PC-9 (cell line): ENCODE measurements at regions not wholly inside any gene's neighbourhood (a gene's known extent, or its start where the extent isn't known, plus 50 kb on each side); places are given as distances from the start of the nearest gene placed in this dataset.

Experiments used
- CTCF ChIP-seq: fragments of 200-600 bp; sonication (generic); conservative IDR thresholded peaks from 2 replicates; pipeline ENCODE4 v1.6.1; 2017; ENCODE audit warnings: mixed run types, antibody characterized with exemption, mild to moderate bottlenecking, moderate library complexity
- EZH2 ChIP-seq: fragments of 200-600 bp; sonication (generic); IDR thresholded peaks from 2 replicates; pipeline ENCODE4 v1.8.0; 2017; ENCODE audit warnings: antibody characterized with exemption, low read depth

DNA sequence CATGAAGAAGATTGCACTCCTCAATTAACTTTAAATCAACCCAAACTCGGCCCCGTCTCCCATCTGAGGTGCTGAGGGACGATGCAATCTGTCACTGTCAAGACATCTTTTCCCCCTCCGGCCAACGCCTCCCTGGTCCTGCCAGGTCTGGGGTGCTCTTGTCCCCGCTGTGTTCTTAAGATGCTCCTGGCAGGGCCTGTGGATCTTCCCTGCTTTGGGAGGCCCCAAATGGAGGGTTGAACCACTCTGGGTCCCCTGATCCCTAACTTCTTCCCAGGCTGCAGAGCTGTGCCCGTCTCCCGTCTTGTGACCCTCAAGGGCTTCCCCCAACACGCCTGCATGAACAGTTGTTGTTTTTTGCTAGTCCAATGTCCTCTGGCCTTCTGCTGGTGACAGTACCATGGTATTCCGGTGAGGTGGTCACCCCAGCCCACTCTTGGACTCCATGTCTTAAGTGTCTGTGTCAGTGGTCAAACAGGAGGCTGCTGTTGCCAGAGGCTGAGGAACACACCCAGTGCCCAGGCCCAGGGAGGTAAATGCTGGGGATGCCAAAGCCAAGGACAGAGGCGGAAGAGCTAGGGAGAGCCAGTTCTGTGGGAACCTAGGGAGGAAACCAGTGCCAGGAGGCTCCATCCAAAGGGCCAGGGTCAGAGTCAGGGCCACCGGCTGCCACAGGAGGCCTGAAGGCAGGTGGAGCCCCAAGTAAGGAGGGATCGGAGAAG, 70.6 kb upstream of the SHANK2 start:
- TF ChIP-seq CTCF = no peak
- TF ChIP-seq EZH2 = no peak
